Brain pericyte (primary cell): ENCODE measurements at regions not wholly inside any gene's neighbourhood (a gene's known extent, or its start where the extent isn't known, plus 50 kb on each side); places are given as distances from the start of the nearest gene placed in this dataset.

Source experiments
- DNase-seq: peaks from one replicate; pipeline ENCODE4 v3.0.0-alpha.2; 2012; ENCODE audit warnings: low read depth, low spot score

- no peak for DNase-seq
These were observed 289.4 kb upstream of the EEF2KMT start for GRCh38 chr16:5386989-5387388.

- no peak for DNase-seq
These were observed 288.2 kb upstream of the EEF2KMT start for GRCh38 chr16:5385811-5386210.

GRCh38 chr16:5385115-5385514 is 287.5 kb upstream of the EEF2KMT start:
- DNase-seq = no peak

- DNase-seq = no peak
These were observed 286.1 kb upstream of the EEF2KMT start for GRCh38 chr16:5383737-5384136.

GRCh38 chr16:5382484-5382883 is 284.9 kb upstream of the EEF2KMT start:
- DNase-seq = no peak

GRCh38 chr16:5381481-5381880 is 283.9 kb upstream of the EEF2KMT start:
- DNase-seq = no peak

- no peak for DNase-seq
These were observed 282.4 kb upstream of the EEF2KMT start for GRCh38 chr16:5379954-5380353.

GRCh38 chr16:5378531-5378930 is 280.9 kb upstream of the EEF2KMT start:
- no peak for DNase-seq

GRCh38 chr16:5377280-5377898 is 279.8 kb upstream of the EEF2KMT start:
- no peak for DNase-seq

GRCh38 chr16:5374184-5374583 is 276.6 kb upstream of the EEF2KMT start:
- no peak for DNase-seq

- no peak for DNase-seq
These were observed 270.4 kb upstream of the EEF2KMT start for GRCh38 chr16:5367951-5368350.

- no peak for DNase-seq
These were observed 268.5 kb upstream of the EEF2KMT start for GRCh38 chr16:5366126-5366525.

GRCh38 chr16:5364186-5364585 is 266.6 kb upstream of the EEF2KMT start:
- DNase-seq = no peak

- DNase-seq = no peak
These were observed 263.7 kb upstream of the EEF2KMT start for GRCh38 chr16:5361322-5361721.

- no peak for DNase-seq
These were observed 257.1 kb upstream of the EEF2KMT start for GRCh38 chr16:5354645-5355044.

- no peak for DNase-seq
These were observed 252.3 kb upstream of the EEF2KMT start for GRCh38 chr16:5349670-5350517.

GRCh38 chr16:5349101-5349500 is 251.5 kb upstream of the EEF2KMT start:
- DNase-seq = no peak

GRCh38 chr16:5347561-5347960 is 250.0 kb upstream of the EEF2KMT start:
- no peak for DNase-seq

GRCh38 chr16:5336941-5337340 is 239.3 kb upstream of the EEF2KMT start:
- no peak for DNase-seq

GRCh38 chr16:5333991-5334390 is 236.4 kb upstream of the EEF2KMT start:
- no peak for DNase-seq

- no peak for DNase-seq
These were observed 235.5 kb upstream of the EEF2KMT start for GRCh38 chr16:5333126-5333525.

- DNase-seq = no peak
These were observed 232.5 kb upstream of the EEF2KMT start for GRCh38 chr16:5330058-5330457.

GRCh38 chr16:5328546-5328945 is 231.0 kb upstream of the EEF2KMT start:
- DNase-seq = no peak
